H1 (cell line): ENCODE measurements at regions not wholly inside any gene's neighbourhood (a gene's known extent, or its start where the extent isn't known, plus 50 kb on each side); places are given as distances from the start of the nearest gene placed in this dataset.

Source experiments
- CTCF ChIA-PET: fragments of 300-600 bp; sonication (Branson Sonifier 250); formaldehyde crosslinking; loops from one replicate; lab custom pipeline; 2021; ENCODE audit not compliant: partially characterized antibody; lab: Charles Lee
- POLR2A ChIA-PET: fragments of 300-600 bp; sonication (Branson Sonifier 250); formaldehyde crosslinking; loops from one replicate; lab custom pipeline; 2021; ENCODE audit warnings: inconsistent platforms; ENCODE audit not compliant: partially characterized antibody; lab: Charles Lee
- DNase-seq, 2 experiments: peaks; one replicate each; pipeline versions ENCODE4 v3.0.0 to v3.0.0-alpha.2; 2010 to 2022; ENCODE audit warnings: low spot score in 2 of 2, low read depth in 1 of 2, mixed read lengths in 1 of 2
- FAIRE-seq: peaks from 2 replicates; lab custom pipeline; 2011; peaks lifted over from hg19 to GRCh38; lab: Jason Lieb, UNC
- H2AFZ ChIP-seq: 2 replicates; pipeline ENCODE4 v1.8.1; 2012; ENCODE audit warnings: low read length, inconsistent platforms
- H2AK5ac ChIP-seq: 2 replicates; pipeline ENCODE4 v1.6.1; 2013; ENCODE audit warnings: low read depth, low read length
- H2BK120ac ChIP-seq: replicated peaks from 2 replicates; pipeline ENCODE3; 2013; ENCODE audit warnings: low read depth, low read length, inconsistent platforms
- H2BK12ac ChIP-seq: 2 replicates; pipeline ENCODE4 v1.6.1; 2013; ENCODE audit warnings: low read depth, low read length
- H2BK15ac ChIP-seq: 2 replicates; pipeline ENCODE4 v1.6.1; 2013; ENCODE audit warnings: low read length
- H2BK20ac ChIP-seq: 2 replicates; pipeline ENCODE4 v1.6.1; 2013; ENCODE audit warnings: low read length
- H2BK5ac ChIP-seq: 2 replicates; pipeline ENCODE4 v1.6.1; 2013; ENCODE audit warnings: low read depth, low read length
- H3K14ac ChIP-seq: 2 replicates; pipeline ENCODE4 v1.6.1; 2013; ENCODE audit warnings: inconsistent platforms; ENCODE audit not compliant: insufficient read length
- H3K18ac ChIP-seq: 2 replicates; pipeline ENCODE4 v1.6.1; 2013; ENCODE audit warnings: low read length; ENCODE audit errors: extremely low read depth
- H3K23ac ChIP-seq: 2 replicates; pipeline ENCODE4 v1.6.1; 2013; ENCODE audit warnings: inconsistent platforms; ENCODE audit not compliant: insufficient read length
- H3K23me2 ChIP-seq: 2 replicates; pipeline ENCODE4 v1.6.1; 2013; ENCODE audit warnings: low read depth, low read length
- H3K27ac ChIP-seq: 2 replicates; pipeline ENCODE4 v1.6.1; 2011; ENCODE audit warnings: low read depth, low read length, inconsistent platforms
- H3K27me3 ChIP-seq, 4 experiments: replicated peaks in 1 of 4; 1 replicate in 1 of 4; 2 replicates in 3 of 4; pipeline versions ENCODE4 v1.6.1 to v1.8.1; 2011 to 2013; ENCODE audit warnings: low read length in 3 of 4, mild to moderate bottlenecking in 3 of 4, inconsistent platforms in 2 of 4, mixed read lengths in 2 of 4, moderate library complexity in 1 of 4; ENCODE audit not compliant: control insufficient read depth in 3 of 4, insufficient read depth in 3 of 4; ENCODE audit errors: extremely low read depth in 1 of 4
- H3K36me3 ChIP-seq, 4 experiments: 2 replicates each; pipeline versions ENCODE4 v1.6.1 to v1.8.1; 2011 to 2013; ENCODE audit warnings: mild to moderate bottlenecking in 4 of 4, low read length in 3 of 4, moderate library complexity in 2 of 4, control low read depth in 1 of 4, inconsistent platforms in 1 of 4; ENCODE audit not compliant: insufficient read depth in 4 of 4, control insufficient read depth in 2 of 4
- H3K4ac ChIP-seq: replicated peaks from 2 replicates; pipeline ENCODE3; 2013; ENCODE audit warnings: low read length, low read depth, mixed read lengths, inconsistent platforms; ENCODE audit not compliant: insufficient read length
- H3K4me1 ChIP-seq, 4 experiments: replicated peaks in 1 of 4; 1 replicate in 1 of 4; 2 replicates in 3 of 4; pipeline versions ENCODE4 v1.6.1 to v1.8.1; 2011 to 2013; ENCODE audit warnings: low read length in 3 of 4, inconsistent platforms in 2 of 4, mixed read lengths in 1 of 4; ENCODE audit not compliant: insufficient read depth in 4 of 4, control insufficient read depth in 3 of 4
- H3K4me2 ChIP-seq, 2 experiments: 2 replicates each; pipeline versions ENCODE4 v1.6.1 to v1.8.1; 2011 to 2013; ENCODE audit warnings: low read depth in 2 of 2, low read length in 2 of 2, control low read depth in 1 of 2, inconsistent platforms in 1 of 2, mild to moderate bottlenecking in 1 of 2; ENCODE audit not compliant: insufficient read depth in 1 of 2
- H3K4me3 ChIP-seq, 4 experiments: fragments of 200-600, 300-600 bp in 1 of 4; sonication (generic), shearing (Covaris generic), sonication (Bioruptor Twin) in 1 of 4; 2 replicates each; pipeline versions ENCODE4 v1.5.1 to v1.8.1; 2011 to 2016; ENCODE audit warnings: low read length in 4 of 4, low read depth in 3 of 4, control low read depth in 2 of 4, inconsistent platforms in 2 of 4, mild to moderate bottlenecking in 2 of 4, mixed read lengths in 1 of 4, moderate library complexity in 1 of 4; ENCODE audit not compliant: insufficient read depth in 2 of 4; ENCODE audit errors: extremely low read depth in 1 of 4
- H3K56ac ChIP-seq: replicated peaks from 2 replicates; pipeline ENCODE3; 2013; ENCODE audit warnings: low read depth, mild to moderate bottlenecking, mixed read lengths, low read length, inconsistent platforms; ENCODE audit not compliant: insufficient read length
- H3K79me1 ChIP-seq: 2 replicates; pipeline ENCODE4 v1.6.1; 2013; ENCODE audit warnings: low read depth, low read length, control low read depth
- H3K79me2 ChIP-seq, 2 experiments: 2 replicates each; pipeline versions ENCODE4 v1.6.1 to v1.8.1; 2012 to 2013; ENCODE audit warnings: low read length in 2 of 2, mild to moderate bottlenecking in 2 of 2, inconsistent platforms in 1 of 2; ENCODE audit not compliant: insufficient read depth in 2 of 2, control insufficient read depth in 1 of 2
- H3K9ac ChIP-seq, 4 experiments: replicated peaks in 1 of 4; 1 replicate in 1 of 4; 2 replicates in 3 of 4; pipeline versions ENCODE4 v1.6.1 to v1.8.1; 2011 to 2013; ENCODE audit warnings: low read depth in 3 of 4, low read length in 3 of 4, control low read depth in 2 of 4, mild to moderate bottlenecking in 2 of 4, moderate library complexity in 2 of 4, inconsistent platforms in 1 of 4; ENCODE audit errors: extremely low read depth in 1 of 4
- H3K9me3 ChIP-seq, 2 experiments: 2 replicates each; pipeline versions ENCODE4 v1.6.1 to v1.8.1; 2012 to 2013; ENCODE audit warnings: mild to moderate bottlenecking in 2 of 2, moderate library complexity in 2 of 2, control low read depth in 1 of 2, inconsistent platforms in 1 of 2, low read depth in 1 of 2, low read length in 1 of 2, mixed read lengths in 1 of 2; ENCODE audit not compliant: insufficient read depth in 2 of 2
- H4K20me1 ChIP-seq, 2 experiments: replicated peaks in 1 of 2; 2 replicates each; pipeline versions ENCODE3 to v1.8.1; 2011 to 2013; ENCODE audit warnings: inconsistent platforms in 2 of 2, low read length in 2 of 2, mild to moderate bottlenecking in 1 of 2; ENCODE audit not compliant: insufficient read depth in 2 of 2, control insufficient read depth in 1 of 2
- H4K5ac ChIP-seq: 2 replicates; pipeline ENCODE4 v1.6.1; 2013; ENCODE audit warnings: low read length, low read depth, mixed read lengths, inconsistent platforms; ENCODE audit not compliant: insufficient read length
- H4K8ac ChIP-seq: 2 replicates; pipeline ENCODE4 v1.8.0; 2013; ENCODE audit warnings: mild to moderate bottlenecking, moderate library complexity, low read length, inconsistent platforms; ENCODE audit not compliant: insufficient read depth; ENCODE audit errors: extremely low read depth
- H4K91ac ChIP-seq: replicated peaks from 2 replicates; pipeline ENCODE3; 2013; ENCODE audit warnings: low read length, mixed read lengths, inconsistent platforms; ENCODE audit not compliant: insufficient read length
- CEBPB ChIP-seq: IDR thresholded peaks from 2 replicates; pipeline ENCODE4 v1.6.1; 2012; ENCODE audit warnings: low read depth, low read length
- POLR2A ChIP-seq, 2 experiments: IDR thresholded peaks; 1 replicate in 1 of 2; 2 replicates in 1 of 2; pipeline ENCODE4 v1.6.1; 2011; ENCODE audit warnings: low read depth in 2 of 2, low read length in 2 of 2, mild to moderate bottlenecking in 2 of 2; ENCODE audit errors: control extremely low read depth in 1 of 2
- WGBS, 2 experiments: shearing (Covaris generic) in 1 of 2; methylation state at CpG; one replicate each; pipeline versions ENCODE4 v1.1.6 to v1.1.7; 2013 to 2015; ENCODE audit warnings: low lambda C conversion rate in 2 of 2, mixed read lengths in 2 of 2, inconsistent platforms in 1 of 2, low coverage in 1 of 2, missing lambda C conversion rate in 1 of 2; ENCODE audit not compliant: insufficient replicate concordance in 2 of 2, insufficient coverage in 1 of 2, insufficient read length in 1 of 2; ENCODE audit errors: extremely low coverage in 1 of 2, missing lambda C conversion rate in 1 of 2; 5-methylcytosine and 5-hydroxymethylcytosine counted together

- Histone ChIP-seq H3K23me2 (no peaks in the 10 kb centered on the region), H2AFZ (no peak overlapping the region), H4K5ac (no peak overlapping the region), H2AK5ac (no peak overlapping the region), H3K4me1 (no peaks in the 10 kb centered on the region), H3K14ac (no peak overlapping the region), H2BK12ac (no peak overlapping the region)
- WGBS, 2 experiments: 80% methylated on average over 1 of the region's 1 CpG; no CpG with 5 or more reads in 1 of the 2 experiments
- FAIRE-seq (no peak), DNase-seq (no peak)
- POLR2A ChIA-PET: no interaction called here
- TF ChIP-seq CEBPB: peak; percentile 59; the same call in 1 of the 2 replicates
- no peak for TF ChIP-seq POLR2A (IDR thresholded peaks at IDR 0.05; ENCODE audit: control extremely low read depth in 1 of 2, low read depth in 2 of 2, low read length in 2 of 2)
- TF ChIP-seq, all 59 proteins: peak for 1
- H4K91ac ChIP-seq: no peak overlapping the region
- H3K18ac ChIP-seq: no peak overlapping the region
- no peak overlapping the region for H3K23ac ChIP-seq
- no peak overlapping the region for H3K9ac ChIP-seq
- no peak overlapping the region for H3K4me3 ChIP-seq
- no peak overlapping the region for H3K56ac ChIP-seq
- H3K79me2 ChIP-seq: no peaks in the 10 kb centered on the region
- H3K9me3 ChIP-seq: no peaks in the 10 kb centered on the region
- H2BK5ac ChIP-seq: no peak overlapping the region
- H3K79me1 ChIP-seq: no peaks in the 10 kb centered on the region
- no peak overlapping the region for H2BK20ac ChIP-seq
- H3K27ac ChIP-seq: no peak overlapping the region
- H3K27me3 ChIP-seq: peaks cover 0 to 2% (median 0%) of the 10 kb centered on the region in 4 experiments; a peak in 1 of 7 replicates
- no peak overlapping the region for H2BK120ac ChIP-seq
- no peak overlapping the region for H3K4me2 ChIP-seq
- CTCF ChIA-PET: no interaction called here
- no peaks in the 10 kb centered on the region for H3K36me3 ChIP-seq
- H4K8ac ChIP-seq: no peak overlapping the region
- H3K4ac ChIP-seq: no peak overlapping the region
- H2BK15ac ChIP-seq: no peak overlapping the region
- no peaks in the 10 kb centered on the region for H4K20me1 ChIP-seq
These were observed 267.3 kb upstream of the SYT10 start for GRCh38 chr12:33706927-33707326.
